Neural progenitor cell (in vitro differentiated cells): ENCODE measurements at regions not wholly inside any gene's neighbourhood (a gene's known extent, or its start where the extent isn't known, plus 50 kb on each side); places are given as distances from the start of the nearest gene placed in this dataset.

Experiments used
- EZH2 ChIP-seq: fragments of 200-600 bp; sonication (generic); IDR thresholded peaks from 2 replicates; pipeline ENCODE4 v1.6.1; 2017; ENCODE audit warnings: antibody characterized with exemption, mild to moderate bottlenecking, moderate library complexity
- TF ChIP-seq, protein P1 (sequence below): fragments of 200-600 bp; sonication (generic); IDR thresholded peaks from 2 replicates; pipeline ENCODE4 v1.5.1; 2017; ENCODE audit warnings: antibody characterized with exemption, mild to moderate bottlenecking

DNA sequence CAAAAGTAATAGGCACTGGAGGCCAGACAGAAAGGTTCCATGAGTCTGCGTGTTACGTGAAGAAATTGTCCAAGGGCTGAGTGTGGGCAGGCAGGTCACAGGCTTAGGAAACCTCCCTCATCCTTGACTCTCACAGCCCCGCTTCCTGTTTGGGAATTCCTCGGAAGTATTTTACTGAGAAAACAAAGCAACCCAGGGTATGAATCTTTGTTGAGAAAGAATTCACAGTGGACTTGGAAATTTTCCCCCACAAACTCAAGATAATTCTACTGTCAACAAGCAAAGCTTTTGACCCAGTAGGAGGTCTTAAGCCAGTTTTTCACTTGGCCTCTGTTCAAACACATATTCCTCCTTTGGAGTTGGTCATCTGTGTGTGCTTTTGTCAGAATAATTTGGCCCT lies 377.1 kb upstream of the TPM1 start:
- TF ChIP-seq, protein P1, sequence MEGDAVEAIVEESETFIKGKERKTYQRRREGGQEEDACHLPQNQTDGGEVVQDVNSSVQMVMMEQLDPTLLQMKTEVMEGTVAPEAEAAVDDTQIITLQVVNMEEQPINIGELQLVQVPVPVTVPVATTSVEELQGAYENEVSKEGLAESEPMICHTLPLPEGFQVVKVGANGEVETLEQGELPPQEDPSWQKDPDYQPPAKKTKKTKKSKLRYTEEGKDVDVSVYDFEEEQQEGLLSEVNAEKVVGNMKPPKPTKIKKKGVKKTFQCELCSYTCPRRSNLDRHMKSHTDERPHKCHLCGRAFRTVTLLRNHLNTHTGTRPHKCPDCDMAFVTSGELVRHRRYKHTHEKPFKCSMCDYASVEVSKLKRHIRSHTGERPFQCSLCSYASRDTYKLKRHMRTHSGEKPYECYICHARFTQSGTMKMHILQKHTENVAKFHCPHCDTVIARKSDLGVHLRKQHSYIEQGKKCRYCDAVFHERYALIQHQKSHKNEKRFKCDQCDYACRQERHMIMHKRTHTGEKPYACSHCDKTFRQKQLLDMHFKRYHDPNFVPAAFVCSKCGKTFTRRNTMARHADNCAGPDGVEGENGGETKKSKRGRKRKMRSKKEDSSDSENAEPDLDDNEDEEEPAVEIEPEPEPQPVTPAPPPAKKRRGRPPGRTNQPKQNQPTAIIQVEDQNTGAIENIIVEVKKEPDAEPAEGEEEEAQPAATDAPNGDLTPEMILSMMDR = no peak
- no peak for TF ChIP-seq EZH2
